DND-41 (cell line): ENCODE measurements at regions not wholly inside any gene's neighbourhood (a gene's known extent, or its start where the extent isn't known, plus 50 kb on each side); places are given as distances from the start of the nearest gene placed in this dataset.

Source experiments
- ATAC-seq: fragments of 200-7000 bp; cut with Tn5 transposase; 3 replicates; pipeline ENCODE4 v1.9.1; 2021; ENCODE audit warnings: low read depth; ENCODE audit not compliant: insufficient read depth
- DNase-seq: peaks from one replicate; pipeline ENCODE4 v3.0.0-alpha.2; 2020
- H2AFZ ChIP-seq: 2 replicates; pipeline ENCODE4 v1.6.0; 2012; ENCODE audit warnings: low read depth, low read length
- H3K27ac ChIP-seq: 2 replicates; pipeline ENCODE4 v1.5.1; 2012; ENCODE audit warnings: low read length, inconsistent platforms
- H3K27me3 ChIP-seq: fragments of 200-600 bp; sonication (generic); 2 replicates; pipeline ENCODE4 v1.6.0; 2012; ENCODE audit warnings: low read length, mild to moderate bottlenecking, inconsistent platforms; ENCODE audit not compliant: insufficient read depth, poor library complexity
- H3K36me3 ChIP-seq: 2 replicates; pipeline ENCODE4 v1.5.1; 2012; ENCODE audit warnings: low read length, inconsistent platforms; ENCODE audit not compliant: insufficient read depth
- H3K4me1 ChIP-seq: 2 replicates; pipeline ENCODE4 v1.5.1; 2012; ENCODE audit warnings: mild to moderate bottlenecking, low read length; ENCODE audit not compliant: insufficient read depth
- H3K4me2 ChIP-seq: 2 replicates; pipeline ENCODE4 v1.6.0; 2012; ENCODE audit warnings: mild to moderate bottlenecking, moderate library complexity, low read length, inconsistent platforms; ENCODE audit not compliant: insufficient read depth
- H3K4me3 ChIP-seq, 2 experiments: fragments of 200-600 bp in 1 of 2; shearing (Covaris generic) in 1 of 2; 2 replicates each; pipeline ENCODE4 v1.5.1; 2012 to 2016; ENCODE audit warnings: inconsistent platforms in 2 of 2, low read length in 2 of 2, mild to moderate bottlenecking in 2 of 2, low read depth in 1 of 2, moderate library complexity in 1 of 2
- H3K79me2 ChIP-seq: 2 replicates; pipeline ENCODE4 v1.6.0; 2012; ENCODE audit warnings: low read length, inconsistent platforms; ENCODE audit not compliant: insufficient read depth
- H3K9ac ChIP-seq: 2 replicates; pipeline ENCODE4 v1.6.0; 2012; ENCODE audit warnings: low read depth, mild to moderate bottlenecking, inconsistent platforms, low read length, moderate library complexity
- H3K9me3 ChIP-seq: 2 replicates; pipeline ENCODE4 v1.5.1; 2012; ENCODE audit warnings: low read length, moderate library complexity, mild to moderate bottlenecking, inconsistent platforms; ENCODE audit not compliant: insufficient read depth, severe bottlenecking
- H4K20me1 ChIP-seq: 2 replicates; pipeline ENCODE4 v1.6.0; 2012; ENCODE audit warnings: low read length; ENCODE audit not compliant: insufficient read depth
- EZH2 ChIP-seq: IDR thresholded peaks from 3 replicates; pipeline ENCODE4 v1.6.1; 2012; ENCODE audit warnings: borderline replicate concordance, low read depth, mild to moderate bottlenecking, moderate library complexity, low read length, inconsistent platforms; ENCODE audit not compliant: severe bottlenecking
- TF ChIP-seq, protein P1 (sequence below): IDR thresholded peaks from 2 replicates; pipeline ENCODE4 v1.5.1; 2012; ENCODE audit warnings: borderline replicate concordance, low read length, moderate library complexity, mild to moderate bottlenecking; ENCODE audit not compliant: poor library complexity, severe bottlenecking; ENCODE audit errors: extremely low read depth

DNA sequence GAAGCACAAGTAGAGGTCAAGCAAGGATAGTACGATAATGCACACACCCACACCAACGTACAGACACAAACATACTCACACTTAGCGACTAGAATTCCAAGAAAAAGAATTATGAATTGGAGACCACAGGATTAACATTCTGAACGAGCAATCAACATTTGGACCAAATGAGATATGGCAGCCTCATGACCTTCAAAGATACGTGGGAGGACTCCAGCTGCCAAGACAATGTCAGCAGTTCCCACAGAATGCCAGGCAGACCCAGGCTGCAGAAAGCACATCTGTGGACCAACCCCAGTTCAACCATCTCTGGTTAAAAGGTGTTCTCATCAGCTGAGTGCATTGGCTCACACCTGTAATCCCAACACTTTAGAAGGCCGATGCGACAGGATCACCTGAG lies 187.6 kb upstream of the GRAMD2B start:
- Histone ChIP-seq H3K4me3 (no peak overlapping the region), H3K4me2 (no peak overlapping the region), H3K79me2 (no peaks in the 10 kb centered on the region), H3K36me3 (no peaks in the 10 kb centered on the region), H3K4me1 (no peaks in the 10 kb centered on the region), H3K9ac (no peak overlapping the region), H2AFZ (no peak overlapping the region), H4K20me1 (no peaks in the 10 kb centered on the region), H3K27ac (no peak overlapping the region), H3K27me3 (no peaks in the 10 kb centered on the region), H3K9me3 (no peaks in the 10 kb centered on the region)
- no peak for ATAC-seq
- no peak for TF ChIP-seq EZH2
- TF ChIP-seq, protein P1, sequence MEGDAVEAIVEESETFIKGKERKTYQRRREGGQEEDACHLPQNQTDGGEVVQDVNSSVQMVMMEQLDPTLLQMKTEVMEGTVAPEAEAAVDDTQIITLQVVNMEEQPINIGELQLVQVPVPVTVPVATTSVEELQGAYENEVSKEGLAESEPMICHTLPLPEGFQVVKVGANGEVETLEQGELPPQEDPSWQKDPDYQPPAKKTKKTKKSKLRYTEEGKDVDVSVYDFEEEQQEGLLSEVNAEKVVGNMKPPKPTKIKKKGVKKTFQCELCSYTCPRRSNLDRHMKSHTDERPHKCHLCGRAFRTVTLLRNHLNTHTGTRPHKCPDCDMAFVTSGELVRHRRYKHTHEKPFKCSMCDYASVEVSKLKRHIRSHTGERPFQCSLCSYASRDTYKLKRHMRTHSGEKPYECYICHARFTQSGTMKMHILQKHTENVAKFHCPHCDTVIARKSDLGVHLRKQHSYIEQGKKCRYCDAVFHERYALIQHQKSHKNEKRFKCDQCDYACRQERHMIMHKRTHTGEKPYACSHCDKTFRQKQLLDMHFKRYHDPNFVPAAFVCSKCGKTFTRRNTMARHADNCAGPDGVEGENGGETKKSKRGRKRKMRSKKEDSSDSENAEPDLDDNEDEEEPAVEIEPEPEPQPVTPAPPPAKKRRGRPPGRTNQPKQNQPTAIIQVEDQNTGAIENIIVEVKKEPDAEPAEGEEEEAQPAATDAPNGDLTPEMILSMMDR = no peak
- no peak for DNase-seq

- Histone ChIP-seq H3K4me2 (no peak overlapping the region), H3K9ac (no peak overlapping the region), H3K79me2 (no peaks in the 10 kb centered on the region), H4K20me1 (no peaks in the 10 kb centered on the region), H3K36me3 (no peaks in the 10 kb centered on the region), H3K4me3 (no peak overlapping the region), H3K27me3 (no peaks in the 10 kb centered on the region), H3K27ac (no peak overlapping the region), H2AFZ (no peak overlapping the region), H3K9me3 (no peaks in the 10 kb centered on the region), H3K4me1 (no peaks in the 10 kb centered on the region)
- TF ChIP-seq EZH2 = no peak
- TF ChIP-seq, protein P1 = no peak
- ATAC-seq (no peak), DNase-seq (no peak)
These were observed 186.2 kb upstream of the GRAMD2B start for GRCh38 chr5:126236994-126237393.

- DNase-seq = no peak
- H3K4me2 ChIP-seq = no peak overlapping the region
- H2AFZ ChIP-seq = no peak overlapping the region
- no peaks in the 10 kb centered on the region for H3K79me2 ChIP-seq
- no peak overlapping the region for H3K27ac ChIP-seq
- no peak overlapping the region for H3K4me3 ChIP-seq
- TF ChIP-seq, protein P1 = no peak
- no peak for TF ChIP-seq EZH2
- H4K20me1 ChIP-seq = no peaks in the 10 kb centered on the region
- no peaks in the 10 kb centered on the region for H3K4me1 ChIP-seq
- no peaks in the 10 kb centered on the region for H3K9me3 ChIP-seq
- no peaks in the 10 kb centered on the region for H3K27me3 ChIP-seq
- H3K9ac ChIP-seq = no peak overlapping the region
- no peak for ATAC-seq
- no peaks in the 10 kb centered on the region for H3K36me3 ChIP-seq
These were observed 174.6 kb upstream of the GRAMD2B start for GRCh38 chr5:126248611-126249010.

DNA sequence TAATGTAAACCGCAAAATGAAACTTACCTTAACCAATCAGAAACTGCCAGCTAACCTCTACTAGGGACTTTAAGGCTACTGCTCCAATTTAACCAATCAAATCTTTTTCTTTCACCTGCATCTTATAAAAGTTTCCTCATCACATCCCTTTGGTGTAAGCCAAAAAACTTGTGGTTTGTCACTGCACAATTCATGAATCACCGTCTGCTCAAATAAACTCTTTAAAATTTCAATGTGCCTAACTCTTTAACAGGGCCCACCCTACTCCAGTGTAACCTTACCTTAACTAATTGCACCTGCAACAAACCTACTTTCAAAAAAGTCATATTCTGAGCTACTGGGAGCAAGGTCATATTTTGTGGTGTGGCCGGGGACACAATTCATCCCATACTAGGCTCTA lies 172.2 kb upstream of the GRAMD2B start:
- H3K4me2 ChIP-seq = no peak overlapping the region
- H3K27me3 ChIP-seq = no peaks in the 10 kb centered on the region
- DNase-seq (no peak), ATAC-seq (no peak)
- no peaks in the 10 kb centered on the region for H3K4me1 ChIP-seq
- H3K36me3 ChIP-seq = no peaks in the 10 kb centered on the region
- TF ChIP-seq EZH2 = no peak
- TF ChIP-seq, protein P1 = no peak
- no peak overlapping the region for H3K4me3 ChIP-seq
- H3K27ac ChIP-seq = no peak overlapping the region
- no peaks in the 10 kb centered on the region for H3K9me3 ChIP-seq
- H3K9ac ChIP-seq = no peak overlapping the region
- no peaks in the 10 kb centered on the region for H3K79me2 ChIP-seq
- no peaks in the 10 kb centered on the region for H4K20me1 ChIP-seq
- H2AFZ ChIP-seq = no peak overlapping the region
